ENCODE measurements at regions not wholly inside any gene's neighbourhood (a gene's known extent, or its start where the extent isn't known, plus 50 kb on each side); places are given as distances from the start of the nearest gene placed in this dataset.

- H3K4me3 ChIP-seq (replicated peaks; ENCODE audit: low read depth, low read length) = no peak overlapping the region
- no peak for TF ChIP-seq CTCF (IDR thresholded peaks at IDR 0.05; ENCODE audit: low read depth, low read length, missing control alignments)
- DNase-seq (ENCODE audit: extremely low read depth, low read depth) = no peak
These were observed 613.9 kb upstream of the CADM1 start for GRCh38 chr11:116118138-116118470.

- no peak overlapping the region for H3K4me3 ChIP-seq (replicated peaks; ENCODE audit: low read depth, low read length)
- no peak for DNase-seq (ENCODE audit: extremely low read depth, low read depth)
- TF ChIP-seq CTCF (IDR thresholded peaks at IDR 0.05; ENCODE audit: low read depth, low read length, missing control alignments) = no peak
These were observed 613.3 kb upstream of the CADM1 start for GRCh38 chr11:116117331-116118137.

- no peak for DNase-seq (ENCODE audit: extremely low read depth, low read depth)
- TF ChIP-seq CTCF (IDR thresholded peaks at IDR 0.05; ENCODE audit: low read depth, low read length, missing control alignments) = no peak
- H3K4me3 ChIP-seq (replicated peaks; ENCODE audit: low read depth, low read length) = no peak overlapping the region
These were observed 611.6 kb upstream of the CADM1 start for GRCh38 chr11:116115801-116116200.

- no peak for TF ChIP-seq CTCF (IDR thresholded peaks at IDR 0.05; ENCODE audit: low read depth, low read length, missing control alignments)
- H3K4me3 ChIP-seq (replicated peaks; ENCODE audit: low read depth, low read length) = no peak overlapping the region
- DNase-seq (ENCODE audit: extremely low read depth, low read depth) = no peak
These were observed 610.0 kb upstream of the CADM1 start for GRCh38 chr11:116114198-116114651.

- no peak for DNase-seq (ENCODE audit: extremely low read depth, low read depth)
- no peak for TF ChIP-seq CTCF (IDR thresholded peaks at IDR 0.05; ENCODE audit: low read depth, low read length, missing control alignments)
- H3K4me3 ChIP-seq (replicated peaks; ENCODE audit: low read depth, low read length) = no peak overlapping the region
These were observed 608.1 kb upstream of the CADM1 start for GRCh38 chr11:116112087-116112935.

GRCh38 chr11:116111546-116111945 lies 607.3 kb upstream of the CADM1 start:
- no peak for DNase-seq (ENCODE audit: extremely low read depth, low read depth)
- no peak overlapping the region for H3K4me3 ChIP-seq (replicated peaks; ENCODE audit: low read depth, low read length)
- no peak for TF ChIP-seq CTCF (IDR thresholded peaks at IDR 0.05; ENCODE audit: low read depth, low read length, missing control alignments)
